NCI-H2227 (cell line): ENCODE measurements at regions not wholly inside any gene's neighbourhood (a gene's known extent, or its start where the extent isn't known, plus 50 kb on each side); places are given as distances from the start of the nearest gene placed in this dataset.
A peak's percentile ranks its signal among the peaks of the same experiment; 100 is the strongest.

ENCODE experiments used
- DNase-seq: peaks from one replicate; lab custom pipeline; 2025; ENCODE audit not compliant: unreplicated experiment; lab: John Stamatoyannopoulos, UW

GRCh38 chr14:51145246-51145645, 50.3 kb upstream of the TRIM9 start:
- no peak for DNase-seq

- no peak for DNase-seq
Measured at GRCh38 chr14:51147183-51147582, 52.3 kb upstream of the TRIM9 start.

GRCh38 chr14:51155326-51155725, 60.4 kb upstream of the TRIM9 start:
- DNase-seq, result no peak

- peak; percentile 9 for DNase-seq
Measured at GRCh38 chr14:51157012-51157411, 62.1 kb upstream of the TRIM9 start.

GRCh38 chr14:51160871-51161270, 66.0 kb upstream of the TRIM9 start:
- no peak for DNase-seq

- no peak for DNase-seq
Measured at GRCh38 chr14:51165415-51165814, 70.5 kb upstream of the TRIM9 start.

- DNase-seq, result no peak
Measured at GRCh38 chr14:51167587-51168214, 72.3 kb upstream of the TMX1 start.

GRCh38 chr14:51168215-51168613, 71.8 kb upstream of the TMX1 start:
- no peak for DNase-seq

GRCh38 chr14:51173863-51174262, 66.2 kb upstream of the TMX1 start:
- no peak for DNase-seq

GRCh38 chr14:51176839-51177238, 63.2 kb upstream of the TMX1 start:
- DNase-seq, result no peak

- no peak for DNase-seq
Measured at GRCh38 chr14:51180577-51180976, 59.5 kb upstream of the TMX1 start.

- DNase-seq, result no peak
Measured at GRCh38 chr14:51182131-51182565, 57.9 kb upstream of the TMX1 start.

- DNase-seq, result no peak
Measured at GRCh38 chr14:51185180-51185579, 54.9 kb upstream of the TMX1 start.

- no peak for DNase-seq
Measured at GRCh38 chr14:51185754-51186153, 54.3 kb upstream of the TMX1 start.

GRCh38 chr14:51188566-51189185, 51.4 kb upstream of the TMX1 start:
- no peak for DNase-seq

GRCh38 chr14:51189600-51190376, 50.3 kb upstream of the TMX1 start:
- DNase-seq, result no peak
